HCT116 (cell line): ENCODE measurements at regions not wholly inside any gene's neighbourhood (a gene's known extent, or its start where the extent isn't known, plus 50 kb on each side); places are given as distances from the start of the nearest gene placed in this dataset.

Source experiments
- ATAC-seq: fragments of 200-7000 bp; cut with Tn5 transposase; 2 replicates; pipeline ENCODE4 v1.9.1; 2020; ENCODE audit warnings: mild to moderate bottlenecking, moderate library complexity
- BruUV-seq: library from RNA; stranded (reverse); fragments of 400-500 nt; replicated peaks from 2 replicates; lab custom pipeline; 2021; lab: Mats Ljungman, UMichigan
- CTCF ChIA-PET: fragments of 300-600 bp; sonication (Branson Sonifier 250); formaldehyde crosslinking; loops from one replicate; lab custom pipeline; 2021; ENCODE audit warnings: antibody characterized with exemption; lab: Charles Lee
- POLR2A ChIA-PET: fragments of 300-600, 350-600 bp; sonication (Branson Sonifier 250); formaldehyde crosslinking; loops from one replicate; lab custom pipeline; 2021; ENCODE audit warnings: antibody characterized with exemption; lab: Charles Lee
- RAD21 ChIA-PET, 2 experiments: fragments of 300-600 bp; sonication (Branson Sonifier 250); formaldehyde crosslinking; loops; one replicate each; lab custom pipeline; 2023; ENCODE audit warnings: low total read pairs in 2 of 2; ENCODE audit not compliant: uncharacterized antibody in 2 of 2, unreplicated experiment in 2 of 2, low non-redundant PET in 1 of 2; lab: Charles Lee
- DNase-seq: peaks from one replicate; pipeline ENCODE4 v3.0.0-alpha.2; 2010; ENCODE audit warnings: low read depth, low spot score
- H2AFZ ChIP-seq: fragments of 200-600 bp; shearing (Covaris generic), sonication (generic); 2 replicates; pipeline ENCODE4 v1.6.1; 2017; ENCODE audit warnings: low read depth, mixed run types, mixed read lengths, antibody characterized with exemption, low read length; ENCODE audit not compliant: poor library complexity, severe bottlenecking
- H3K27ac ChIP-seq: 2 replicates; pipeline ENCODE4 v1.5.1; 2012; ENCODE audit warnings: low read depth, low read length
- H3K27me3 ChIP-seq: fragments of 200-600 bp; sonication (generic); 2 replicates; pipeline ENCODE4 v1.6.1; 2016; ENCODE audit warnings: mixed run types, low read length, mixed read lengths; ENCODE audit not compliant: insufficient read depth
- H3K36me3 ChIP-seq, 2 experiments: fragments of 200-500 bp in 1 of 2; fragments of 200-600 bp in 1 of 2; sonication (Bioruptor generic) in 1 of 2; sonication (generic) in 1 of 2; 2 replicates each; pipeline versions ENCODE4 v1.5.1 to v1.6.1; 2014 to 2016; ENCODE audit warnings: low read length in 2 of 2, inconsistent platforms in 1 of 2, mixed read lengths in 1 of 2, mixed run types in 1 of 2; ENCODE audit not compliant: insufficient read depth in 2 of 2, control insufficient read depth in 1 of 2
- H3K4me1 ChIP-seq, 2 experiments: fragments of 200-600 bp in 1 of 2; sonication (generic) in 1 of 2; 2 replicates each; pipeline versions ENCODE4 v1.5.1 to v1.6.1; 2012 to 2017; ENCODE audit warnings: low read length in 2 of 2, inconsistent platforms in 1 of 2, mild to moderate bottlenecking in 1 of 2, mixed read lengths in 1 of 2, mixed run types in 1 of 2, moderate library complexity in 1 of 2; ENCODE audit not compliant: insufficient read depth in 2 of 2, control insufficient read depth in 1 of 2
- H3K4me2 ChIP-seq: fragments of 200-600 bp; sonication (generic); 2 replicates; pipeline ENCODE4 v1.6.1; 2017; ENCODE audit warnings: mixed run types, low read length, mixed read lengths
- H3K4me3 ChIP-seq, 2 experiments: fragments of 200-600 bp in 1 of 2; sonication (generic) in 1 of 2; replicated peaks in 1 of 2; 2 replicates each; pipeline ENCODE4 v1.5.1; 2011 to 2016; ENCODE audit warnings: low read length in 2 of 2, control low read depth in 1 of 2, low read depth in 1 of 2, mild to moderate bottlenecking in 1 of 2, mixed read lengths in 1 of 2, mixed run types in 1 of 2
- H3K79me2 ChIP-seq: fragments of 200-600 bp; sonication (generic); 2 replicates; pipeline ENCODE4 v1.6.1; 2017; ENCODE audit warnings: mild to moderate bottlenecking, mixed run types, low read length, moderate library complexity, mixed read lengths; ENCODE audit not compliant: insufficient read depth
- H3K9ac ChIP-seq: fragments of 200-600 bp; sonication (generic); 2 replicates; pipeline ENCODE4 v1.6.1; 2016; ENCODE audit warnings: low read length, mixed read lengths
- H3K9me2 ChIP-seq: fragments of 200-600 bp; sonication (generic), shearing (Covaris generic); 2 replicates; pipeline ENCODE4 v1.6.1; 2017; ENCODE audit warnings: mixed run types, mild to moderate bottlenecking, moderate library complexity; ENCODE audit not compliant: insufficient read depth
- H3K9me3 ChIP-seq, 2 experiments: fragments of 200-500 bp in 1 of 2; fragments of 200-600 bp in 1 of 2; sonication (Bioruptor generic) in 1 of 2; sonication (generic) in 1 of 2; 2 replicates each; pipeline ENCODE4 v1.6.1; 2014 to 2017; ENCODE audit warnings: low read length in 2 of 2, mixed read lengths in 2 of 2, inconsistent platforms in 1 of 2, low read depth in 1 of 2, mild to moderate bottlenecking in 1 of 2, mixed run types in 1 of 2, moderate library complexity in 1 of 2; ENCODE audit not compliant: control insufficient read depth in 1 of 2, insufficient read depth in 1 of 2
- H4K20me1 ChIP-seq: fragments of 200-600 bp; sonication (generic), shearing (Covaris generic); 2 replicates; pipeline ENCODE4 v1.6.1; 2017; ENCODE audit warnings: mixed run types, mild to moderate bottlenecking, moderate library complexity; ENCODE audit not compliant: insufficient read depth
- CBX3 ChIP-seq: IDR thresholded peaks from 2 replicates; pipeline ENCODE4 v1.6.1; 2012; ENCODE audit warnings: low read depth
- ELF1 ChIP-seq: IDR thresholded peaks from 2 replicates; pipeline ENCODE4 v1.6.1; 2012; ENCODE audit warnings: low read depth, borderline replicate concordance
- EZH2 ChIP-seq: fragments of 200-600 bp; sonication (generic); IDR thresholded peaks from 2 replicates; pipeline ENCODE4 v1.6.1; 2017; ENCODE audit warnings: antibody characterized with exemption, mixed run types
- EZH2phosphoT487 ChIP-seq: fragments of 200-600 bp; IDR thresholded peaks from 2 replicates; pipeline ENCODE4 v1.6.1; 2018; ENCODE audit warnings: antibody characterized with exemption, borderline replicate concordance
- FOSL1 ChIP-seq: IDR thresholded peaks from 2 replicates; pipeline ENCODE4 v1.6.1; 2012; ENCODE audit warnings: low read depth
- JUND ChIP-seq: IDR thresholded peaks from 2 replicates; pipeline ENCODE4 v1.6.1; 2012
- POLR2A ChIP-seq: IDR thresholded peaks from 2 replicates; pipeline ENCODE4 v1.7.0; 2011; ENCODE audit warnings: borderline replicate concordance; ENCODE audit not compliant: insufficient read depth, insufficient read length; ENCODE audit errors: extremely low read depth
- POLR2AphosphoS5 ChIP-seq: IDR thresholded peaks from 2 replicates; pipeline ENCODE4 v1.6.1; 2011; ENCODE audit warnings: mild to moderate bottlenecking, low read depth, low read length, moderate library complexity
- SIN3A ChIP-seq: IDR thresholded peaks from 2 replicates; pipeline ENCODE4 v1.6.1; 2012; ENCODE audit warnings: low read depth
- SP1 ChIP-seq: IDR thresholded peaks from 2 replicates; pipeline ENCODE4 v1.6.1; 2012; ENCODE audit warnings: low read depth
- SRF ChIP-seq: IDR thresholded peaks from 2 replicates; pipeline ENCODE4 v1.6.1; 2012; ENCODE audit warnings: low read depth
- YY1 ChIP-seq: IDR thresholded peaks from 2 replicates; pipeline ENCODE4 v1.6.1; 2011; ENCODE audit warnings: low read length, low read depth, moderate library complexity, mild to moderate bottlenecking; ENCODE audit not compliant: insufficient replicate concordance; ENCODE audit errors: extremely low read depth
- ZFX ChIP-seq: fragments of 450-650 bp; IDR thresholded peaks from 2 replicates; pipeline ENCODE4 v1.6.1; 2017
- ZNF274 ChIP-seq: fragments of 200-500 bp; sonication (Bioruptor generic); IDR thresholded peaks from 2 replicates; pipeline ENCODE4 v1.6.1; 2014; ENCODE audit warnings: mild to moderate bottlenecking, low read depth, low read length, inconsistent platforms
- intact Hi-C: fragments of 100-400 bp; cut with micrococcal nuclease; formaldehyde crosslinking; loops from 2 replicates; pipeline ENCODE4 v1.10.0; 2022
- TF ChIP-seq, protein P1 (sequence below): IDR thresholded peaks from 2 replicates; pipeline ENCODE4 v1.6.1; 2012; ENCODE audit warnings: low read depth
- TF ChIP-seq, protein P2 (sequence below): IDR thresholded peaks from 2 replicates; pipeline ENCODE4 v1.6.1; 2011; ENCODE audit warnings: mild to moderate bottlenecking, low read length, moderate library complexity; ENCODE audit not compliant: insufficient replicate concordance; ENCODE audit errors: extremely low read depth
- TF ChIP-seq, protein P3 (sequence below), 3 experiments: fragments of 200-600 bp in 1 of 3; sonication (generic) in 1 of 3; IDR thresholded peaks in 2 of 3; conservative IDR thresholded peaks in 1 of 3; 2 replicates each; pipeline ENCODE4 v1.5.1; 2012 to 2017; ENCODE audit warnings: low read depth in 2 of 3, low read length in 2 of 3, antibody characterized with exemption in 1 of 3, borderline replicate concordance in 1 of 3, control low read depth in 1 of 3, mild to moderate bottlenecking in 1 of 3, mixed read lengths in 1 of 3, mixed run types in 1 of 3, moderate library complexity in 1 of 3; ENCODE audit not compliant: insufficient read depth in 1 of 3

DNA sequence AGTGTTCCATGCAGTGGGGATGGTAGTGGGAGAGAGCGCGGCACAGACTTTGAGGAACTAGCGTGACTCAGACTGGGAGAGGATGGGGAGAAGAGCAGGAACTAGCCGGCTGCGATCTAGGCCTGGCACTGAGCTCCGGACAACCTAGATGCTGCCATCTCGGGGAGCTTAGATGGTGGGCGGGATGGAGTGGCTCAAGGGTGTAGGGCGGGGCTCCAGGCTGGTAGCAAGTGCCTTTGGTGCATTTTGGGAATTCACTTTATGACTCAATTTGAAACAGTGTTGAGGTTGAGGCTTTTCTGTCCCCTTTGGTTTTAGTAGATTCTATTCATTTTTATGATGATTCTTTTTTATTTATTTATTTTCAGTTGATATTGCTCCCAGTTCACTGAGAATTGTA, 185.3 kb upstream of the GPR26 start:
- ChIA-PET CTCF (no interaction called here), RAD21 (no interaction called here), POLR2A (no interaction called here)
- no peak overlapping the region for H2AFZ ChIP-seq
- H3K4me1 ChIP-seq, result no peaks in the 10 kb centered on the region
- no peaks in the 10 kb centered on the region for H3K79me2 ChIP-seq
- no peaks in the 10 kb centered on the region for H3K36me3 ChIP-seq
- H3K9me2 ChIP-seq, result no peaks in the 10 kb centered on the region
- H3K27ac ChIP-seq, result no peak overlapping the region
- H3K4me3 ChIP-seq, result no peak overlapping the region
- TF ChIP-seq, protein P1, sequence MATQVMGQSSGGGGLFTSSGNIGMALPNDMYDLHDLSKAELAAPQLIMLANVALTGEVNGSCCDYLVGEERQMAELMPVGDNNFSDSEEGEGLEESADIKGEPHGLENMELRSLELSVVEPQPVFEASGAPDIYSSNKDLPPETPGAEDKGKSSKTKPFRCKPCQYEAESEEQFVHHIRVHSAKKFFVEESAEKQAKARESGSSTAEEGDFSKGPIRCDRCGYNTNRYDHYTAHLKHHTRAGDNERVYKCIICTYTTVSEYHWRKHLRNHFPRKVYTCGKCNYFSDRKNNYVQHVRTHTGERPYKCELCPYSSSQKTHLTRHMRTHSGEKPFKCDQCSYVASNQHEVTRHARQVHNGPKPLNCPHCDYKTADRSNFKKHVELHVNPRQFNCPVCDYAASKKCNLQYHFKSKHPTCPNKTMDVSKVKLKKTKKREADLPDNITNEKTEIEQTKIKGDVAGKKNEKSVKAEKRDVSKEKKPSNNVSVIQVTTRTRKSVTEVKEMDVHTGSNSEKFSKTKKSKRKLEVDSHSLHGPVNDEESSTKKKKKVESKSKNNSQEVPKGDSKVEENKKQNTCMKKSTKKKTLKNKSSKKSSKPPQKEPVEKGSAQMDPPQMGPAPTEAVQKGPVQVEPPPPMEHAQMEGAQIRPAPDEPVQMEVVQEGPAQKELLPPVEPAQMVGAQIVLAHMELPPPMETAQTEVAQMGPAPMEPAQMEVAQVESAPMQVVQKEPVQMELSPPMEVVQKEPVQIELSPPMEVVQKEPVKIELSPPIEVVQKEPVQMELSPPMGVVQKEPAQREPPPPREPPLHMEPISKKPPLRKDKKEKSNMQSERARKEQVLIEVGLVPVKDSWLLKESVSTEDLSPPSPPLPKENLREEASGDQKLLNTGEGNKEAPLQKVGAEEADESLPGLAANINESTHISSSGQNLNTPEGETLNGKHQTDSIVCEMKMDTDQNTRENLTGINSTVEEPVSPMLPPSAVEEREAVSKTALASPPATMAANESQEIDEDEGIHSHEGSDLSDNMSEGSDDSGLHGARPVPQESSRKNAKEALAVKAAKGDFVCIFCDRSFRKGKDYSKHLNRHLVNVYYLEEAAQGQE, result no peak
- no peak for TF ChIP-seq EZH2
- TF ChIP-seq ZNF274, result no peak
- TF ChIP-seq SIN3A, result no peak
- TF ChIP-seq SP1, result no peak
- no peak for TF ChIP-seq CBX3
- TF ChIP-seq POLR2AphosphoS5, result no peak
- no peak for TF ChIP-seq ELF1
- TF ChIP-seq SRF, result no peak
- no peak for TF ChIP-seq ZFX
- no peak for TF ChIP-seq YY1
- TF ChIP-seq JUND, result no peak
- TF ChIP-seq FOSL1, result no peak
- TF ChIP-seq, protein P2, sequence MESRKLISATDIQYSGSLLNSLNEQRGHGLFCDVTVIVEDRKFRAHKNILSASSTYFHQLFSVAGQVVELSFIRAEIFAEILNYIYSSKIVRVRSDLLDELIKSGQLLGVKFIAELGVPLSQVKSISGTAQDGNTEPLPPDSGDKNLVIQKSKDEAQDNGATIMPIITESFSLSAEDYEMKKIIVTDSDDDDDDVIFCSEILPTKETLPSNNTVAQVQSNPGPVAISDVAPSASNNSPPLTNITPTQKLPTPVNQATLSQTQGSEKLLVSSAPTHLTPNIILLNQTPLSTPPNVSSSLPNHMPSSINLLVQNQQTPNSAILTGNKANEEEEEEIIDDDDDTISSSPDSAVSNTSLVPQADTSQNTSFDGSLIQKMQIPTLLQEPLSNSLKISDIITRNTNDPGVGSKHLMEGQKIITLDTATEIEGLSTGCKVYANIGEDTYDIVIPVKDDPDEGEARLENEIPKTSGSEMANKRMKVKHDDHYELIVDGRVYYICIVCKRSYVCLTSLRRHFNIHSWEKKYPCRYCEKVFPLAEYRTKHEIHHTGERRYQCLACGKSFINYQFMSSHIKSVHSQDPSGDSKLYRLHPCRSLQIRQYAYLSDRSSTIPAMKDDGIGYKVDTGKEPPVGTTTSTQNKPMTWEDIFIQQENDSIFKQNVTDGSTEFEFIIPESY, result no peak
- TF ChIP-seq EZH2phosphoT487, result no peak
- TF ChIP-seq, protein P3, sequence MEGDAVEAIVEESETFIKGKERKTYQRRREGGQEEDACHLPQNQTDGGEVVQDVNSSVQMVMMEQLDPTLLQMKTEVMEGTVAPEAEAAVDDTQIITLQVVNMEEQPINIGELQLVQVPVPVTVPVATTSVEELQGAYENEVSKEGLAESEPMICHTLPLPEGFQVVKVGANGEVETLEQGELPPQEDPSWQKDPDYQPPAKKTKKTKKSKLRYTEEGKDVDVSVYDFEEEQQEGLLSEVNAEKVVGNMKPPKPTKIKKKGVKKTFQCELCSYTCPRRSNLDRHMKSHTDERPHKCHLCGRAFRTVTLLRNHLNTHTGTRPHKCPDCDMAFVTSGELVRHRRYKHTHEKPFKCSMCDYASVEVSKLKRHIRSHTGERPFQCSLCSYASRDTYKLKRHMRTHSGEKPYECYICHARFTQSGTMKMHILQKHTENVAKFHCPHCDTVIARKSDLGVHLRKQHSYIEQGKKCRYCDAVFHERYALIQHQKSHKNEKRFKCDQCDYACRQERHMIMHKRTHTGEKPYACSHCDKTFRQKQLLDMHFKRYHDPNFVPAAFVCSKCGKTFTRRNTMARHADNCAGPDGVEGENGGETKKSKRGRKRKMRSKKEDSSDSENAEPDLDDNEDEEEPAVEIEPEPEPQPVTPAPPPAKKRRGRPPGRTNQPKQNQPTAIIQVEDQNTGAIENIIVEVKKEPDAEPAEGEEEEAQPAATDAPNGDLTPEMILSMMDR (IDR thresholded peaks at IDR 0.05 in 2 of 3, conservative IDR thresholded peaks at IDR 0.05 in 1 of 3; ENCODE audit: borderline replicate concordance in 1 of 3, insufficient read depth in 1 of 3, low read depth in 2 of 3, low read length in 2 of 3), result no peak
- TF ChIP-seq POLR2A, result no peak
- no TSS peak for BruUV-seq
- H3K9me3 ChIP-seq, result no peaks in the 10 kb centered on the region
- no peak overlapping the region for H3K4me2 ChIP-seq
- DNase-seq, result no peak
- ATAC-seq, result no peak
- peaks cover 8% of the 10 kb centered on the region; the same call in 1 of the 2 replicates for H3K27me3 ChIP-seq
- no peak overlapping the region for H3K9ac ChIP-seq
- intact Hi-C loops, result no loop called here
- no peaks in the 10 kb centered on the region for H4K20me1 ChIP-seq
